ENCODE measurements at regions not wholly inside any gene's neighbourhood (a gene's known extent, or its start where the extent isn't known, plus 50 kb on each side); places are given as distances from the start of the nearest gene placed in this dataset.

GRCh38 chr2:152241948-152242729 is 66.6 kb upstream of the STAM2 start:
- H3K36me3 Mint-ChIP-seq = no peaks in the 10 kb centered on the region

GRCh38 chr2:152242787-152243472 is 67.4 kb upstream of the STAM2 start:
- Histone ChIP-seq H3F3A (ENCODE audit: low read depth) (peaks cover 21% of the 10 kb centered on the region), H3K27me3 (no peaks in the 10 kb centered on the region), H3K79me2 (ENCODE audit: low read depth) (no peaks in the 10 kb centered on the region), H3K9ac (no peak overlapping the region), H3K4me2 (peak overlapping the region; percentile 34), H3K4me1 (peaks cover 16% of the 10 kb centered on the region), H2AFZ (replicated peaks) (no peak overlapping the region), H3K9me3 (ENCODE audit: low read depth) (no peaks in the 10 kb centered on the region), H3K27ac (peak overlapping the region; percentile 80), H3K36me3 (no peaks in the 10 kb centered on the region), H4K20me1 (ENCODE audit: low read depth) (no peaks in the 10 kb centered on the region), H3K4me3 (no peak overlapping the region)
- no peak for DNase-seq (ENCODE audit: low spot score)
- Mint-ChIP-seq H3K36me3 (no peaks in the 10 kb centered on the region), H3K27ac (no peak overlapping the region), H3K4me3 (no peak overlapping the region), H3K4me1 (peaks cover 17% of the 10 kb centered on the region), H3K27me3 (ENCODE audit: insufficient read depth, low read depth) (peaks cover 4% of the 10 kb centered on the region), H3K9me3 (peaks cover 10% of the 10 kb centered on the region)
- TF ChIP-seq CTCF (IDR thresholded peaks at IDR 0.05) = no peak
- no peak for TF ChIP-seq EZH2 (IDR thresholded peaks at IDR 0.05)

More at GRCh38 chr2:152241948-152242729, 66.6 kb upstream of the STAM2 start:
- Histone ChIP-seq H3K27ac (no peak overlapping the region), H3K9ac (no peak overlapping the region), H2AFZ (replicated peaks) (no peak overlapping the region), H3K4me3 (no peak overlapping the region), H3K4me2 (no peak overlapping the region), H3K4me1 (peaks cover 16% of the 10 kb centered on the region), H3F3A (ENCODE audit: low read depth) (peaks cover 21% of the 10 kb centered on the region), H4K20me1 (ENCODE audit: low read depth) (no peaks in the 10 kb centered on the region), H3K36me3 (no peaks in the 10 kb centered on the region), H3K79me2 (ENCODE audit: low read depth) (no peaks in the 10 kb centered on the region), H3K27me3 (no peaks in the 10 kb centered on the region), H3K9me3 (ENCODE audit: low read depth) (no peaks in the 10 kb centered on the region)
- DNase-seq (ENCODE audit: low spot score) = no peak
- Mint-ChIP-seq H3K9me3 (peaks cover 10% of the 10 kb centered on the region), H3K27ac (no peak overlapping the region), H3K4me1 (peaks cover 17% of the 10 kb centered on the region), H3K27me3 (ENCODE audit: insufficient read depth, low read depth) (peaks cover 4% of the 10 kb centered on the region), H3K4me3 (no peak overlapping the region)
- TF ChIP-seq EZH2 (IDR thresholded peaks at IDR 0.05) (no peak), CTCF (IDR thresholded peaks at IDR 0.05) (no peak), EZH2phosphoT487 (IDR thresholded peaks at IDR 0.05) (no peak)

- Histone ChIP-seq H3K4me3 (no peak overlapping the region), H3K27me3 (no peaks in the 10 kb centered on the region), H3K9me3 (ENCODE audit: low read depth) (no peaks in the 10 kb centered on the region), H3F3A (ENCODE audit: low read depth) (peaks cover 21% of the 10 kb centered on the region), H3K4me2 (peak overlapping the region; percentile 34), H3K4me1 (peaks cover 16% of the 10 kb centered on the region), H2AFZ (replicated peaks) (no peak overlapping the region), H3K27ac (peak overlapping the region; percentile 80), H3K36me3 (no peaks in the 10 kb centered on the region), H3K79me2 (ENCODE audit: low read depth) (no peaks in the 10 kb centered on the region), H3K9ac (no peak overlapping the region), H4K20me1 (ENCODE audit: low read depth) (no peaks in the 10 kb centered on the region)
- no peak overlapping the region for H3K4me3 Mint-ChIP-seq
- peaks cover 4% of the 10 kb centered on the region for H3K27me3 Mint-ChIP-seq (ENCODE audit: insufficient read depth, low read depth)
- H3K27ac Mint-ChIP-seq = peak overlapping the region; percentile 70
- H3K36me3 Mint-ChIP-seq = no peaks in the 10 kb centered on the region
- peak; percentile 32 for DNase-seq (ENCODE audit: low spot score)
- TF ChIP-seq CTCF (IDR thresholded peaks at IDR 0.05) = no peak
- TF ChIP-seq EZH2phosphoT487 (IDR thresholded peaks at IDR 0.05) = no peak
- no peak for TF ChIP-seq EZH2 (IDR thresholded peaks at IDR 0.05)
- peaks cover 10% of the 10 kb centered on the region for H3K9me3 Mint-ChIP-seq
- H3K4me1 Mint-ChIP-seq = peaks cover 17% of the 10 kb centered on the region
Observed at GRCh38 chr2:152243761-152244640, 68.4 kb upstream of the STAM2 start.

All from neural progenitor cell (in vitro differentiated cells).